ENCODE measurements at regions not wholly inside any gene's neighbourhood (a gene's known extent, or its start where the extent isn't known, plus 50 kb on each side); places are given as distances from the start of the nearest gene placed in this dataset.

- Histone ChIP-seq H3K27me3 (ENCODE audit: control insufficient read depth in 4 of 4, insufficient read depth in 4 of 4, low read length in 3 of 4) (peaks cover 0 to 5% (median 0%) of the 10 kb centered on the region in 4 donors), H3K27ac (ENCODE audit: low read depth in 1 of 2, low read length in 2 of 2) (no peak overlapping the region)
Measured at GRCh38 chr7:81301815-81302214, 383.0 kb upstream of the SEMA3C start.

GRCh38 chr7:81300753-81301152 is 381.9 kb upstream of the SEMA3C start:
- H3K4me1 ChIP-seq (ENCODE audit: control insufficient read depth in 4 of 4, insufficient read depth in 4 of 4, low read length in 3 of 4): no peaks in the 10 kb centered on the region
- DNase-seq (ENCODE audit: low spot score): no peak
- H3K27ac ChIP-seq (ENCODE audit: low read depth in 1 of 2, low read length in 2 of 2): no peak overlapping the region
- H3K27me3 ChIP-seq (ENCODE audit: control insufficient read depth in 4 of 4, insufficient read depth in 4 of 4, low read length in 3 of 4): peaks cover 0 to 4% (median 0%) of the 10 kb centered on the region in 4 donors
- no peaks in the 10 kb centered on the region for H3K9me3 ChIP-seq (ENCODE audit: control insufficient read depth in 4 of 4, low read length in 3 of 4)
- no peak overlapping the region for H3K4me3 ChIP-seq (ENCODE audit: low read depth in 1 of 3, low read length in 3 of 3)
- no peak overlapping the region for H3K9ac ChIP-seq (ENCODE audit: low read depth in 1 of 2, low read length in 2 of 2)
- TF ChIP-seq ZBTB33 (IDR thresholded peaks at IDR 0.05) (no peak), JUND (IDR thresholded peaks at IDR 0.05) (no peak), YY1 (IDR thresholded peaks at IDR 0.05) (no peak), NR2F2 (IDR thresholded peaks at IDR 0.05) (no peak)
- no peaks in the 10 kb centered on the region for H3K36me3 ChIP-seq (ENCODE audit: control insufficient read depth in 4 of 4, insufficient read depth in 3 of 4, low read depth in 1 of 4, low read length in 3 of 4)
- 75% methylated on average over 3 of the region's 3 CpGs for WGBS

More at GRCh38 chr7:81301815-81302214, 383.0 kb upstream of the SEMA3C start:
- no peaks in the 10 kb centered on the region for H3K9me3 ChIP-seq (ENCODE audit: control insufficient read depth in 4 of 4, low read length in 3 of 4)
- no peak for DNase-seq (ENCODE audit: low spot score)
- H3K36me3 ChIP-seq (ENCODE audit: control insufficient read depth in 4 of 4, insufficient read depth in 3 of 4, low read depth in 1 of 4, low read length in 3 of 4): no peaks in the 10 kb centered on the region
- H3K4me3 ChIP-seq (ENCODE audit: low read depth in 1 of 3, low read length in 3 of 3): no peak overlapping the region
- no peaks in the 10 kb centered on the region for H3K4me1 ChIP-seq (ENCODE audit: control insufficient read depth in 4 of 4, insufficient read depth in 4 of 4, low read length in 3 of 4)
- no peak overlapping the region for H3K9ac ChIP-seq (ENCODE audit: low read depth in 1 of 2, low read length in 2 of 2)
- 64% methylated on average over 2 of the region's 2 CpGs for WGBS
- TF ChIP-seq RXRA (IDR thresholded peaks at IDR 0.05) (no peak), FOXA1 (IDR thresholded peaks at IDR 0.05) (no peak)

GRCh38 chr7:81299711-81300110 is 380.9 kb upstream of the SEMA3C start:
- Histone ChIP-seq H3K9me3 (ENCODE audit: control insufficient read depth in 4 of 4, low read length in 3 of 4) (no peaks in the 10 kb centered on the region), H3K27me3 (ENCODE audit: control insufficient read depth in 4 of 4, insufficient read depth in 4 of 4, low read length in 3 of 4) (peaks cover 0 to 2% (median 0%) of the 10 kb centered on the region in 4 donors), H3K36me3 (ENCODE audit: control insufficient read depth in 4 of 4, insufficient read depth in 3 of 4, low read depth in 1 of 4, low read length in 3 of 4) (no peaks in the 10 kb centered on the region), H3K9ac (ENCODE audit: low read depth in 1 of 2, low read length in 2 of 2) (no peak overlapping the region), H3K4me3 (ENCODE audit: low read depth in 1 of 3, low read length in 3 of 3) (no peak overlapping the region), H3K27ac (ENCODE audit: low read depth in 1 of 2, low read length in 2 of 2) (no peak overlapping the region), H3K4me1 (ENCODE audit: control insufficient read depth in 4 of 4, insufficient read depth in 4 of 4, low read length in 3 of 4) (no peaks in the 10 kb centered on the region)
- WGBS: 66% methylated on average over 3 of the region's 3 CpGs
- DNase-seq (ENCODE audit: low spot score): no peak
- no peak for TF ChIP-seq RXRA (IDR thresholded peaks at IDR 0.05)
- no peak for TF ChIP-seq CTCF (IDR thresholded peaks at IDR 0.05; ENCODE audit: low read depth, low read length, missing input control)
- TF ChIP-seq SP1 (IDR thresholded peaks at IDR 0.05): no peak
- TF ChIP-seq EGR1 (IDR thresholded peaks at IDR 0.05; ENCODE audit: low read depth in 2 of 2): no peak
- no peak for TF ChIP-seq FOXA1 (IDR thresholded peaks at IDR 0.05)
- TF ChIP-seq TAF1 (conservative IDR thresholded peaks at IDR 0.05): no peak
- TF ChIP-seq RAD21 (IDR thresholded peaks at IDR 0.05): no peak
- TF ChIP-seq ATF3 (IDR thresholded peaks at IDR 0.05): no peak
- TF ChIP-seq REST (IDR thresholded peaks at IDR 0.05): no peak
- no peak for TF ChIP-seq FOXA2 (IDR thresholded peaks at IDR 0.05)
- TF ChIP-seq JUND (IDR thresholded peaks at IDR 0.05): no peak
- no peak for TF ChIP-seq NR2F2 (IDR thresholded peaks at IDR 0.05)
- TF ChIP-seq HNF4A (conservative IDR thresholded peaks at IDR 0.05): no peak
- TF ChIP-seq GABPA (IDR thresholded peaks at IDR 0.05 in 1 of 2, conservative IDR thresholded peaks at IDR 0.05 in 1 of 2): no peak
- no peak for TF ChIP-seq ZBTB33 (IDR thresholded peaks at IDR 0.05)
